IPS DF 4.7 (cell line): ENCODE measurements at regions not wholly inside any gene's neighbourhood (a gene's known extent, or its start where the extent isn't known, plus 50 kb on each side); places are given as distances from the start of the nearest gene placed in this dataset.
"Not testable (repeated sequence)": the region's sequence is repeated elsewhere in the genome, so short reads cannot be mapped to it uniquely, and the experiment has no call there.

ENCODE experiments used
- DNase-seq: peaks from one replicate; pipeline ENCODE4 v3.0.0-alpha.2; 2013; ENCODE audit warnings: low spot score; ENCODE audit errors: extremely low read depth

- DNase-seq, result not testable (repeated sequence)
Measured at GRCh38 chr13:73640476-73641179, 493.6 kb downstream of the KLF12 start.

- DNase-seq, result no peak
Measured at GRCh38 chr13:73635166-73635787, 498.9 kb downstream of the KLF12 start.

- peak; percentile 9 for DNase-seq
Measured at GRCh38 chr13:73633817-73634460, 500.3 kb downstream of the KLF12 start.

GRCh38 chr13:73631411-73631810 lies 502.8 kb downstream of the KLF12 start:
- DNase-seq, result no peak

GRCh38 chr13:73625562-73626339 lies 508.5 kb downstream of the KLF12 start:
- DNase-seq, result no peak

GRCh38 chr13:73623281-73623680 lies 510.9 kb downstream of the KLF12 start:
- DNase-seq, result no peak

GRCh38 chr13:73622381-73622780 lies 511.8 kb downstream of the KLF12 start:
- DNase-seq, result no peak

- no peak for DNase-seq
Measured at GRCh38 chr13:73618275-73618865, 515.8 kb downstream of the KLF12 start.

GRCh38 chr13:73616861-73617260 lies 517.3 kb downstream of the KLF12 start:
- no peak for DNase-seq

GRCh38 chr13:73610799-73611592 lies 523.2 kb downstream of the KLF12 start:
- DNase-seq, result no peak

- DNase-seq, result no peak
Measured at GRCh38 chr13:73608711-73609485, 525.3 kb downstream of the KLF12 start.

- no peak for DNase-seq
Measured at GRCh38 chr13:73608157-73608516, 526.1 kb downstream of the KLF12 start.

GRCh38 chr13:73607489-73608156 lies 526.6 kb downstream of the KLF12 start:
- DNase-seq, result no peak

- DNase-seq, result no peak
Measured at GRCh38 chr13:73603646-73604045, 530.6 kb downstream of the KLF12 start.

GRCh38 chr13:73602295-73602694 lies 531.9 kb downstream of the KLF12 start:
- DNase-seq, result no peak

GRCh38 chr13:73601708-73602107 lies 532.5 kb downstream of the KLF12 start:
- no peak for DNase-seq

- no peak for DNase-seq
Measured at GRCh38 chr13:73599232-73600128, 534.7 kb downstream of the KLF12 start.

- no peak for DNase-seq
Measured at GRCh38 chr13:73598020-73598712, 536.0 kb downstream of the KLF12 start.
